ENCODE measurements at regions not wholly inside any gene's neighbourhood (a gene's known extent, or its start where the extent isn't known, plus 50 kb on each side); places are given as distances from the start of the nearest gene placed in this dataset.
"Not testable (repeated sequence)": the region's sequence is repeated elsewhere in the genome, so short reads cannot be mapped to it uniquely, and the experiment has no call there.

- no peak for DNase-seq (ENCODE audit: low spot score)
Measured at GRCh38 chr4:138659812-138660316, 355.7 kb upstream of the NOCT start.

DNA sequence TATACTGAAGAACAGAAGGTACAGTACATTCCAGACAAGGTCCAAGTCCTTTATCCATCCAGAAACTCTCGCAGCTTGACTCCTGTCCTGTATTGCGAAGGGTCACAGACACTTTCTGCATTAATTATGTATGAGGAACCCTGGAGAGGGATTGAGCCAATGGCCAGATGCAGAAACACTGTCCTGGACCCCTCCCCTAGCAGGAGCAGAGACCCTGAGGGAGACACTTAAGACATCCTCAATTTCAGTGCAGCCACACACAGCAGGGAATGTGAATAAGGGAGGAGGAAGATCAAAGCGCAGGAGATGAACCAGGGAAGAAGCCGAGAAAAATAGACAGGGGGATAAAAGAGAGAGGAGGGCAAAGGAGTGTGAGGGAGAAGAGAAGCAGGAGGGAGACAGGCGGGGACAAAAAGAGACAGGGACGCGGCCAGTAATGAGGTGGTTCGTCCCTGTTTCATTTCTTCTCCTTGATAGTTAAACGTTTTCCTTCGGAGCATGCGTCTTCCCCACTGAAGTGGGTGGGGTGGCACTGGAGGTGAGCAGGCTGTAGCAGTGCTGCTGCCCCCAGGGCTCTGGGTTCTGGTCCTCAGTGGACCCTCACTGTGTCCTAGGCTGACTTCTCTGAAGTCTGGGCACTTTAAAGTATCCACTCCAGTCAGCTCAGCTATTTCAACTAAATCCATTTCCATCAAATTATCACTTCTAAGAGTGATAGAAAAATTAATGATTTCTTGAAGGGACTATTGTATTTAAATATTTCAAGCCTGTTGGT lies 356.4 kb upstream of the NOCT start:
- DNase-seq (ENCODE audit: low spot score), result no peak

GRCh38 chr4:138658518-138658917 lies 357.1 kb upstream of the NOCT start:
- no peak for DNase-seq (ENCODE audit: low spot score)

- no peak for DNase-seq (ENCODE audit: low spot score)
Measured at GRCh38 chr4:138656990-138657389, 358.6 kb upstream of the NOCT start.

- no peak for DNase-seq (ENCODE audit: low spot score)
Measured at GRCh38 chr4:138655985-138656384, 359.6 kb upstream of the NOCT start.

- no peak for DNase-seq (ENCODE audit: low spot score)
Measured at GRCh38 chr4:138655286-138655685, 360.3 kb upstream of the NOCT start.

- DNase-seq (ENCODE audit: low spot score), result no peak
Measured at GRCh38 chr4:138650929-138651448, 364.6 kb upstream of the NOCT start.

DNA sequence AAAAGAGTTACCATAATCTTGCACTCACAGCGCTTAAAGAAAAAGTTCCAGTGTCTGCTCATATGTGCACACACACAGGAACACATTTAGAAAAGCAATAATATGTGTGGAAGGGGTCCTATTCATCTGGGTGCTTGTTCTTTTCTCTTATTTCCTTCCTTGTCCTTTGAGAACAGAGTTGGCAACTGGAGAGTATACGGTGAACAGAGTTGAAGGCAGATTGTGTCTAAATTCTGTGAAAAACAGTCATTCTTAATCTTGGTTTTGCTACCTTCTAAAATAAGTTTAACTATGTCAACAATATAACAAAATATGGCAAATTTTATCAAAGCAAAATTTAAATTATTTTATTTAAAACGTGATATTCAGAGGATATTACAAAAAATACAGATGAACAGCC lies 365.1 kb upstream of the NOCT start:
- DNase-seq (ENCODE audit: low spot score), result no peak

GRCh38 chr4:138647433-138647832 lies 368.1 kb upstream of the NOCT start:
- no peak for DNase-seq (ENCODE audit: low spot score)

DNA sequence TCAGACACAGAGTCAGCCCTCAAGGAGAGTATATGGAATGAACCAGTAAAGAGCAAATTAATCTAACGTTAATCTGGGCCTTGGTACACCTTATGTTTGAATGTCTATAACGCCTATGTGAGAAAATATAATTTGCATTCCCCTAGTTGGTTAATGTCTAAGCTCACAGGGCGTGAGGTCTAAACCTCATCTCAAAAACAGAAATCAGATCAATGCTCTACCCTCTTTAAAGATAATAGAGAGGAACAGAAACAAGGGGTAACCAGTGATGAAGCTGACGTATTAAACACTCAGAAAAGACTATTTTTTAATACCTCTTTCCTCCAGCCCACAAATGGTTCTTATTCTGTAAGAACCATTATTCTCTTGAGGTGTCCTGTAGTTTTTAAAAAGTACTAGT lies 369.2 kb upstream of the NOCT start:
- no peak for DNase-seq (ENCODE audit: low spot score)

- DNase-seq (ENCODE audit: low spot score), result no peak
Measured at GRCh38 chr4:138645289-138645688, 370.3 kb upstream of the NOCT start.

GRCh38 chr4:138644322-138644721 lies 371.3 kb upstream of the NOCT start:
- DNase-seq (ENCODE audit: low spot score), result no peak

- no peak for DNase-seq (ENCODE audit: low spot score)
Measured at GRCh38 chr4:138643827-138644226, 371.8 kb upstream of the NOCT start.

DNA sequence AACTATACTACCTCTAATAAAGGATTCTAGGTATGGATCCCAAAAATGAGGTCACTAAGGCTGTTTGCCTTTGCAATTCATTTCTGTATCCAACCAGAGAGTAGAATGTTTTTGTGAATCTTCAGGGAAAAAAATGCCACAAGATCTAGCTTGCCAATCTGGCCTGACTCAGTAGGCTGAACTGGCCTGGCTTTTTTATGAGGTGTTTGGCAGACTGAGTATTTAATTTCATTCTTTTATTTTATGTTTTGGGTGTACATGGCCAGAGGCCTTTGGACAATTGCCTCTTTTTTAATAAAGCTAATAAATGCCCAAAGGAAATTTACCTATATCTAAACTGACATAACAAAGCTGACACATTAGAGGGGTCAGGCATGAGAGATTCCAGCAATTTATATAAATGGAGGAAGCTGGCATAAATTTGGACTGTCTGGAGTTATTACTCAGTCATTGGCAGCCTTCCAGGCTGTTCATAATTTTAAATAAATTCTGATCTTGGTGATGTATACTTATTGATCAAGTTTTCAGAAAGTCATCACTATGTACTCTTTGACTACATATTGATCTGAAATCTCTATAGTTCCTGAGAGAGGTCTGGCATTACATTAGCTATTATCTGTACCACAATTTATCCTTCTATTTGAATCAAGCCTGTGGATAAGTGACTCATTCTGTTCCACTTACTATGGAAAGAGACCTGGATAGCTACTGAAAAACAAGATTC lies 376.4 kb upstream of the NOCT start:
- no peak for DNase-seq (ENCODE audit: low spot score)

DNA sequence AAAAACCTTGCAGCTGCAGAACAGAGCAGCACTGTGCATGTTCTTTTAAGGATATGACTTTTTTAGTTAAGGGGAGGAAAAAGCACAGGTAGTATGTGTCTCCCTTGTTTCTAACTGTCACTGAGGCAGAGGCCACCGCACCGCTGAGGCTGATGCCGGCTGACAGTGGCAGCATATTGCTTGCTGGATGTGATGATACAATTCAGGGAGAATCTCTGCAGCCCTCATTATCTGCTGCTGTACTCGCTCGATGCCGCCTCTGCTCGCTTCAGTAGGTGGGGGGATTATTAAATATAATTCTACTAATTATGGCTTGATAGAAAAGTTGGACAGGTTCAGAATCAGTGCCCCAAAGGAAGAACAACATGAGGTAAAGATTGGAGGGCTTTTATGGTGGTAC lies 378.8 kb upstream of the NOCT start:
- no peak for DNase-seq (ENCODE audit: low spot score)

- DNase-seq (ENCODE audit: low spot score), result no peak
Measured at GRCh38 chr4:138634915-138635314, 380.7 kb upstream of the NOCT start.

- no peak for DNase-seq (ENCODE audit: low spot score)
Measured at GRCh38 chr4:138633580-138633904, 382.0 kb upstream of the NOCT start.

GRCh38 chr4:138632856-138633579 lies 382.6 kb upstream of the NOCT start:
- no peak for DNase-seq (ENCODE audit: low spot score)

- DNase-seq (ENCODE audit: low spot score), result no peak
Measured at GRCh38 chr4:138630666-138631065, 384.9 kb upstream of the NOCT start.

GRCh38 chr4:138629669-138630068 lies 385.9 kb upstream of the NOCT start:
- no peak for DNase-seq (ENCODE audit: low spot score)

DNA sequence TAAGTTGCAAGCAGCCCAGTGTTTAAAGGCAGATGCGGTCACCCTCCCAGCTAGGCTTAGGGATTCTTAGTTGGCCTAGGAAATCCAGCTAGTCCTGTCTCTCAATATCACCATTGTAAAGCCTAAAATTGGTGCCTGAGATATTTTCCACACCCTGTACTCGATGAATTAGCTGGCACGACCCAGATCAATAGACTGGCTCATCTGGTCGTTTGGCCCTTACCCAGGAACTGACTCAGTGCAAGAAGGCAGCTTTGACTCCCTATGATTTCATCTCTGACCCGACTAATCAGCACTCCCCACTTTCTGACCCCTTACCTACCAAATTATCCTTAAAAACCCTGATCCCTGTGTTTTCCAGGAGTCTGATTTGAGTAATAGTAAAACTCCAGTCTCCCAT lies 384.9 kb upstream of the SLC7A11 start:
- DNase-seq (ENCODE audit: low spot score), result no peak

DNA sequence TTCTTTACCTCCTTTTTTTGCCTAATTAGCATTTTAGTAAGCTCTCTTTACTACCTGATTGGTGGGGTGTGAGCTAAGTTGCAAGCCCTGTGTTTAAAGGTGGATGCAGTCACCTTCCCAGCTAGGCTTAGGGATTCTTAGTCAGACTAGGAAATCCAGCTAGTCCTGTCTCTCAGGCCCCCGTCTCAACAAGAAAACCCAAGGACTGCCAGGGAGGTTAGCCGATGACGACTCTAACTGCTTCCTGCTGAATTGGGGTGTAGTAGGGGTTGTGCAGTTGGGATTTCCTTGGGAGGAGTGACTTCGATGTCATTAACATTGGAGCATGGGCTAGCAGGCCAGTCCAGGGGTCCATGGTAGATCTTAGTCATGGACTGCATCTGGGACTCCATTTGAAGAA lies 380.2 kb upstream of the SLC7A11 start:
- not testable (repeated sequence) for DNase-seq (ENCODE audit: low spot score)

DNA sequence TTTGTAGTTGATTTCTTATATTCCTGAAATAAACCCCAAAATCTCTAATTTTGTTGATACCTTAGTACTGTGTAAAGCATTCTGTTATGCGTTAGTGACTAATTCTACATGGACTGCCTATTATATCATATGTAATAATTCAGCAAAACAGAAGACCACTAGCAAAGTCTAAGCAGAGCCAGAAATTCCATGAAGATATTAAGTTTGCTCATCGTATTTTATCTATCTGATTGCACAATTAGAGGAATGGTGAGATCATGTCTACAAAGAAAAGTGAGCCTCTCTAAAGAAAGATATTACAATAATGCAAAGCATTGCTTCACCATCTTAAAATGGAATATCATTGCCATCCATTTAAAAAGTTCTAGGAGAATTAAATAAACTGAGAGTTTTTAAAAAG lies 374.6 kb upstream of the SLC7A11 start:
- DNase-seq (ENCODE audit: low spot score), result no peak

All from globus pallidus (tissue), 1 donor.